ENCODE measurements at regions not wholly inside any gene's neighbourhood (a gene's known extent, or its start where the extent isn't known, plus 50 kb on each side); places are given as distances from the start of the nearest gene placed in this dataset.
"Not testable (repeated sequence)": the region's sequence is repeated elsewhere in the genome, so short reads cannot be mapped to it uniquely, and the experiment has no call there.

DNA sequence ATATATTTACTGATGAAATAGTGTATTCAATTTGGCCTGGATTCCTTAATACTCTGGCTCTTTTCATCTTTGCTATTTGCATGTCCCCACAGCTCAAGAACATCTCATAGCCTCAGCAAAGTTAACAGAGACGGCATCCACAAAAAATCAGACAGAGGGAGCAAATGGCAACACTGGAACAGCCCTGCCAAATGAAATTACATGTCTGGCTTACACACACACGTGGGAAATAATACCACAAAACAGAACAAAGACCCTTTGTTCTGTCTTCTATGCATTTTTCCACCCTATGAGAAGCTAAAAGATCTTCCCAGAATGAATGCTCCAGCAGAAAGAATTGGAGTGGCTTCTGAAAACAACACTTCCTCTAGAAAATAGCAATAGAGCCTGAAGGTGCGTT lies 139.5 kb downstream of the ALOX5 start:
- Histone ChIP-seq H3K27ac (ENCODE audit: insufficient read length, low read depth, low read length) (no peak overlapping the region), H3K23me2 (ENCODE audit: insufficient read length, low read depth, low read length, poor library complexity, severe bottlenecking) (no peaks in the 10 kb centered on the region), H2AK5ac (ENCODE audit: insufficient read length, low read length) (no peak overlapping the region), H4K20me1 (ENCODE audit: control insufficient read depth, insufficient read depth, insufficient read length) (no peaks in the 10 kb centered on the region), H4K8ac (replicated peaks; ENCODE audit: insufficient read length, low read depth, low read length) (no peak overlapping the region), H2BK5ac (ENCODE audit: insufficient read length, low read length) (no peak overlapping the region), H3K14ac (ENCODE audit: insufficient read depth, low read length) (no peak overlapping the region), H2BK12ac (ENCODE audit: insufficient read length, low read depth, low read length) (no peak overlapping the region), H4K91ac (ENCODE audit: insufficient read length, low read depth, low read length) (no peak overlapping the region), H2BK15ac (ENCODE audit: low read depth, low read length) (no peak overlapping the region), H3K9me3 (ENCODE audit: control insufficient read depth, low read depth, low read length) (no peaks in the 10 kb centered on the region), H2AFZ (ENCODE audit: low read length) (no peak overlapping the region), H4K5ac (ENCODE audit: insufficient read length, low read depth, low read length) (no peak overlapping the region), H3K56ac (ENCODE audit: insufficient read length, low read depth, low read length) (no peak overlapping the region), H3K23ac (ENCODE audit: insufficient read length, low read depth, low read length) (no peak overlapping the region), H3K18ac (ENCODE audit: insufficient read length, low read depth, low read length) (no peak overlapping the region), H3K27me3 (ENCODE audit: insufficient read depth, low read length) (no peaks in the 10 kb centered on the region), H2BK20ac (ENCODE audit: low read depth, low read length, poor library complexity, severe bottlenecking) (no peak overlapping the region), H2BK120ac (ENCODE audit: low read depth, low read length, poor library complexity, severe bottlenecking) (no peak overlapping the region), H3K4ac (ENCODE audit: low read depth, low read length) (no peak overlapping the region), H3K9ac (ENCODE audit: extremely low read depth, insufficient read length, low read length) (no peak overlapping the region), H3K4me1 (ENCODE audit: insufficient read depth, low read length) (peaks cover 3% of the 10 kb centered on the region; the same call in 1 of the 2 replicates), H3T11ph (ENCODE audit: low read length) (no peak overlapping the region), H3K4me2 (ENCODE audit: insufficient read depth, insufficient read length, low read length) (no peak overlapping the region), H3K79me2 (ENCODE audit: insufficient read depth, low read length) (no peaks in the 10 kb centered on the region), H3K79me1 (ENCODE audit: insufficient read depth, low read depth, low read length, poor library complexity, severe bottlenecking) (no peaks in the 10 kb centered on the region)
- Mint-ChIP-seq H3K27me3 (ENCODE audit: low read depth) (no peaks in the 10 kb centered on the region; the same call in 1 of the 2 replicates), H3K27ac (no peak overlapping the region), H3K36me3 (ENCODE audit: insufficient read depth in 1 of 3, low read depth in 3 of 3) (peaks cover 3% of the 10 kb centered on the region in 3 experiments; a peak in 6 of 7 replicates), H3K4me1 (peaks cover 20 to 21% of the 10 kb centered on the region in 2 experiments), H3K4me3 (no peak overlapping the region), H3K9me3 (peaks cover 4 to 9% of the 10 kb centered on the region in 2 experiments)
- no peak for DNase-seq
- no CpG with 5 or more reads among the region's 3 CpGs for WGBS (ENCODE audit: extremely low coverage, insufficient read length, low lambda C conversion rate)
- TF ChIP-seq CTCF (conservative IDR thresholded peaks at IDR 0.05), result no peak

- not testable (repeated sequence) for H3K27ac ChIP-seq (ENCODE audit: insufficient read length, low read depth, low read length); H2BK15ac ChIP-seq (ENCODE audit: low read depth, low read length); H4K20me1 ChIP-seq (ENCODE audit: control insufficient read depth, insufficient read depth, insufficient read length); H2BK120ac ChIP-seq (ENCODE audit: low read depth, low read length, poor library complexity, severe bottlenecking); H3K4me1 ChIP-seq (ENCODE audit: insufficient read depth, low read length); H3K4ac ChIP-seq (ENCODE audit: low read depth, low read length); H3K4me2 ChIP-seq (ENCODE audit: insufficient read depth, insufficient read length, low read length); H4K8ac ChIP-seq (replicated peaks; ENCODE audit: insufficient read length, low read depth, low read length); H3K9me3 Mint-ChIP-seq; H2BK5ac ChIP-seq (ENCODE audit: insufficient read length, low read length); H3K36me3 Mint-ChIP-seq (ENCODE audit: insufficient read depth in 1 of 3, low read depth in 3 of 3); H3T11ph ChIP-seq (ENCODE audit: low read length); H3K23me2 ChIP-seq (ENCODE audit: insufficient read length, low read depth, low read length, poor library complexity, severe bottlenecking); H3K27me3 ChIP-seq (ENCODE audit: insufficient read depth, low read length); H3K9ac ChIP-seq (ENCODE audit: extremely low read depth, insufficient read length, low read length); H3K27ac Mint-ChIP-seq; H2BK12ac ChIP-seq (ENCODE audit: insufficient read length, low read depth, low read length); H3K18ac ChIP-seq (ENCODE audit: insufficient read length, low read depth, low read length); H2BK20ac ChIP-seq (ENCODE audit: low read depth, low read length, poor library complexity, severe bottlenecking); H2AFZ ChIP-seq (ENCODE audit: low read length); H3K79me2 ChIP-seq (ENCODE audit: insufficient read depth, low read length); DNase-seq; H2AK5ac ChIP-seq (ENCODE audit: insufficient read length, low read length); H4K91ac ChIP-seq (ENCODE audit: insufficient read length, low read depth, low read length); H3K4me3 Mint-ChIP-seq; H3K9me3 ChIP-seq (ENCODE audit: control insufficient read depth, low read depth, low read length); H3K14ac ChIP-seq (ENCODE audit: insufficient read depth, low read length); H4K5ac ChIP-seq (ENCODE audit: insufficient read length, low read depth, low read length); H3K23ac ChIP-seq (ENCODE audit: insufficient read length, low read depth, low read length); H3K79me1 ChIP-seq (ENCODE audit: insufficient read depth, low read depth, low read length, poor library complexity, severe bottlenecking); H3K27me3 Mint-ChIP-seq (ENCODE audit: low read depth); H3K56ac ChIP-seq (ENCODE audit: insufficient read length, low read depth, low read length)
- no CpG with 5 or more reads among the region's 37 CpGs for WGBS (ENCODE audit: extremely low coverage, insufficient read length, low lambda C conversion rate)
- peaks cover 20 to 21% of the 10 kb centered on the region in 2 experiments for H3K4me1 Mint-ChIP-seq
Observed at GRCh38 chr10:45511926-45512325, 137.9 kb downstream of the ALOX5 start.
